Hepatocyte (in vitro differentiated cells): ENCODE measurements at regions not wholly inside any gene's neighbourhood (a gene's known extent, or its start where the extent isn't known, plus 50 kb on each side); places are given as distances from the start of the nearest gene placed in this dataset.
A peak's percentile ranks its signal among the peaks of the same experiment; 100 is the strongest.
"Not testable (repeated sequence)": the region's sequence is repeated elsewhere in the genome, so short reads cannot be mapped to it uniquely, and the experiment has no call there.

Source experiments
- DNase-seq: peaks from one replicate; pipeline ENCODE4 v3.0.0-alpha.2; 2016; ENCODE audit warnings: low spot score
- H2AFZ ChIP-seq: fragments of 200-600 bp; sonication (generic); 2 replicates; pipeline ENCODE4 v1.6.0; 2016; ENCODE audit warnings: antibody characterized with exemption, mild to moderate bottlenecking
- H3K27ac ChIP-seq: fragments of 200-600 bp; sonication (generic); 2 replicates; pipeline ENCODE4 v1.5.1; 2016; ENCODE audit warnings: mild to moderate bottlenecking
- H3K27me3 ChIP-seq: fragments of 200-600 bp; sonication (generic); 2 replicates; pipeline ENCODE4 v1.6.1; 2016
- H3K36me3 ChIP-seq: fragments of 200-600 bp; sonication (generic); replicated peaks from 2 replicates; pipeline ENCODE4 v1.5.1; 2016; ENCODE audit warnings: low read depth; ENCODE audit not compliant: insufficient read depth
- H3K4me1 ChIP-seq: fragments of 200-600 bp; sonication (generic); 2 replicates; pipeline ENCODE4 v1.5.1; 2016; ENCODE audit warnings: mild to moderate bottlenecking, moderate library complexity; ENCODE audit not compliant: insufficient read depth
- H3K4me2 ChIP-seq: fragments of 200-600 bp; sonication (generic); 2 replicates; pipeline ENCODE4 v1.6.0; 2016
- H3K4me3 ChIP-seq: fragments of 200-600 bp; sonication (generic); 2 replicates; pipeline ENCODE4 v1.5.1; 2016; ENCODE audit warnings: mild to moderate bottlenecking
- H3K79me2 ChIP-seq: fragments of 200-600 bp; sonication (generic); 2 replicates; pipeline ENCODE4 v1.6.0; 2017; ENCODE audit warnings: mild to moderate bottlenecking
- H3K9me2 ChIP-seq: fragments of 200-600 bp; sonication (generic); replicated peaks from 2 replicates; pipeline ENCODE4 v1.6.0; 2017; ENCODE audit warnings: mild to moderate bottlenecking; ENCODE audit not compliant: insufficient read depth
- H3K9me3 ChIP-seq: fragments of 200-600 bp; sonication (generic); 2 replicates; pipeline ENCODE4 v1.5.1; 2016; ENCODE audit warnings: low read depth, mild to moderate bottlenecking
- H4K20me1 ChIP-seq: fragments of 200-600 bp; sonication (generic); 2 replicates; pipeline ENCODE4 v1.6.0; 2016; ENCODE audit warnings: mild to moderate bottlenecking; ENCODE audit not compliant: insufficient read depth, poor library complexity, severe bottlenecking
- CTCF ChIP-seq: fragments of 200-600 bp; sonication (generic); IDR thresholded peaks from 2 replicates; pipeline ENCODE4 v1.5.1; 2016; ENCODE audit warnings: antibody characterized with exemption, mild to moderate bottlenecking; ENCODE audit not compliant: poor library complexity
- EZH2 ChIP-seq: fragments of 200-600 bp; sonication (generic); IDR thresholded peaks from 2 replicates; pipeline ENCODE4 v1.6.1; 2016; ENCODE audit warnings: antibody characterized with exemption, mild to moderate bottlenecking, borderline replicate concordance
- EZH2phosphoT487 ChIP-seq: fragments of 200-600 bp; sonication (generic); IDR thresholded peaks from one replicate; pipeline ENCODE4 v1.6.1; 2018; ENCODE audit warnings: antibody characterized with exemption, mild to moderate bottlenecking, low read depth, moderate library complexity; ENCODE audit not compliant: unreplicated experiment, severe bottlenecking
- WGBS: methylation state at CpG from one replicate; pipeline ENCODE4 v1.1.6; 2016; ENCODE audit warnings: low lambda C conversion rate; ENCODE audit errors: missing lambda C conversion rate; 5-methylcytosine and 5-hydroxymethylcytosine counted together

DNA sequence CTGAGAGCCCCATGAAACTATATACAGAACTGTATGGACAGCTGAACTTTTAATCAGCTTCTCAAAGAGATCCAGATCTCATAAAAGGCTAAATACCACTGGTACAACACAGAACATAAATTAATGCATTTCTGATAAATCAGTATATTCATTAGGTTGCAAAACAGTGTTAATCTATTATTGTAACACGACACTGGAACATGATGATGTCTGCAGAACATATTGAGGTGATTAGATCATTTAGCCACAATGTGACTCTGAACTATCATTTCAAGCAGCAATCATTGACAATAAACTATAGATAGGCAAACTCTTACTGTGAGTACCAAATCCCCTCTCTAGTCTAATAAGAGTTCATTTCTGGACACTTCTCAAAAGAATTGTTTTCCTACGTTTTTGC is 50.3 kb downstream of the GASK1B start:
- WGBS = 76% methylated on average over 2 of the region's 2 CpGs
- Histone ChIP-seq H3K27me3 (no peaks in the 10 kb centered on the region), H3K9me2 (no peaks in the 10 kb centered on the region), H3K4me1 (peaks cover 16% of the 10 kb centered on the region), H3K4me3 (no peak overlapping the region), H3K36me3 (no peaks in the 10 kb centered on the region), H3K79me2 (no peaks in the 10 kb centered on the region), H3K27ac (peak overlapping the region; percentile 42), H4K20me1 (no peaks in the 10 kb centered on the region), H3K9me3 (no peaks in the 10 kb centered on the region), H2AFZ (no peak overlapping the region), H3K4me2 (no peak overlapping the region)
- DNase-seq = no peak
- TF ChIP-seq EZH2 (no peak), EZH2phosphoT487 (no peak), CTCF (no peak)

DNA sequence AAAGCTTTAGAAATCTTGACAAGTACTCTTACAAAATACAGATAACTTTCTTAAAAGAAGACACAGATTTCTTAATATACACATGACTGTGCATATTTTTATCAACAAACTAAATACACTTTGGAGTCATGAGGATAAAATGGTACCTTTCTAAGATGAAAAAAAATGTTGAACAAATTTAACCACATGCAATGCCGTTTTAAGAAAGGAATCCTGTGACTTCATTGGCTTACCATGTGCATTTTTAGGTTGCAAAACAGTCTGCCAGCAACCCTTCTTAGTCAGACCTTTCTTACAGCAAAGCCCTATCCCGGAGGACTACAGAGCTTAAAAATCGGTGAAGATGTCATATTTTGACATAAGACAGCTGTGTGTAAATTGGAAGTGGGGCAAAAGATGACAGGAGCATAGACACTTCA is 51.7 kb downstream of the GASK1B start:
- Histone ChIP-seq H3K4me1 (peaks cover 16% of the 10 kb centered on the region), H3K4me3 (no peak overlapping the region), H3K9me3 (no peaks in the 10 kb centered on the region), H3K4me2 (peak overlapping the region; percentile 55), H3K9me2 (no peaks in the 10 kb centered on the region), H4K20me1 (no peaks in the 10 kb centered on the region), H3K36me3 (no peaks in the 10 kb centered on the region), H3K79me2 (no peaks in the 10 kb centered on the region), H3K27me3 (no peaks in the 10 kb centered on the region), H3K27ac (peak overlapping the region; percentile 49), H2AFZ (no peak overlapping the region)
- 29% methylated on average over 3 of the region's 3 CpGs for WGBS
- peak; percentile 73 for DNase-seq
- TF ChIP-seq EZH2 (no peak), CTCF (no peak), EZH2phosphoT487 (no peak)

GRCh38 chr4:158120645-158121151 is 52.1 kb downstream of the GASK1B start:
- Histone ChIP-seq H3K4me1 (peaks cover 16% of the 10 kb centered on the region), H3K27ac (peak overlapping the region; percentile 44), H3K4me2 (peak overlapping the region; percentile 55)
- not testable (repeated sequence) for H4K20me1 ChIP-seq, H3K9me2 ChIP-seq, H3K27me3 ChIP-seq, H3K9me3 ChIP-seq, H3K4me3 ChIP-seq, H2AFZ ChIP-seq, H3K79me2 ChIP-seq, H3K36me3 ChIP-seq
- WGBS = 44% methylated on average over 6 of the region's 6 CpGs
- peak; percentile 56 for DNase-seq

DNA sequence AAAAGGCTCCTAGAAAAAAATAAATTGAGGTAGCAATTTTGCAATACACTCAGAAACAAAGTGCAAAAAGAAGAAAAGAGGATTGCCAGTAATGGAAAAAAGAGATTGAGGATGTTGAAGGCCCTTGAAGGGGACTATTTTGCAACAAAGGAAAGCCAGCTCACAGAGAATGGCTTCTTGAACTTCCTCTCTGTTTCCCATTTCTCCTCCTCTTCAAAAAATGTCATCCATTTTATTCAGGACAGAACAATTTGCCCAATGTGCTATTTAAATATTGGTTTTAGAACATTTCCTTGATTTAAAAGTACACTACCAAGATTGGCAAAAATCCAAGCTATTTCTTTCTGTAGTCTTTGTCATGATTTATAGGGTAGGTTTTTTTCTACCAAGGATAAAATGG is 60.2 kb downstream of the GASK1B start:
- no peaks in the 10 kb centered on the region for H3K36me3 ChIP-seq
- H2AFZ ChIP-seq = peak overlapping the region; percentile 23
- no peaks in the 10 kb centered on the region for H3K79me2 ChIP-seq
- no peak overlapping the region for H3K4me3 ChIP-seq
- TF ChIP-seq EZH2 (no peak), CTCF (no peak), EZH2phosphoT487 (no peak)
- no peaks in the 10 kb centered on the region for H3K9me2 ChIP-seq
- H3K9me3 ChIP-seq = peaks cover 5% of the 10 kb centered on the region
- H4K20me1 ChIP-seq = no peaks in the 10 kb centered on the region
- DNase-seq = no peak
- H3K4me2 ChIP-seq = no peak overlapping the region
- no peaks in the 10 kb centered on the region for H3K4me1 ChIP-seq
- H3K27ac ChIP-seq = peak overlapping the region; percentile 13
- no peaks in the 10 kb centered on the region for H3K27me3 ChIP-seq
